ENCODE measurements at regions not wholly inside any gene's neighbourhood (a gene's known extent, or its start where the extent isn't known, plus 50 kb on each side); places are given as distances from the start of the nearest gene placed in this dataset.

- DNase-seq, result no peak
Measured at GRCh38 chr4:177574446-177574845, 132.2 kb upstream of the AGA start.

- DNase-seq, result no peak
Measured at GRCh38 chr4:177579649-177580048, 137.4 kb upstream of the AGA start.

GRCh38 chr4:177582992-177583391 lies 140.8 kb upstream of the AGA start:
- no peak for DNase-seq

GRCh38 chr4:177587989-177588388 lies 145.8 kb upstream of the AGA start:
- no peak for DNase-seq

GRCh38 chr4:177595386-177595785 lies 153.1 kb upstream of the AGA start:
- DNase-seq, result no peak

- no peak for DNase-seq
Measured at GRCh38 chr4:177596035-177596434, 153.8 kb upstream of the AGA start.

- DNase-seq, result no peak
Measured at GRCh38 chr4:177596991-177597390, 154.8 kb upstream of the AGA start.

GRCh38 chr4:177605252-177605651 lies 163.0 kb upstream of the AGA start:
- DNase-seq, result no peak

- no peak for DNase-seq
Measured at GRCh38 chr4:177607111-177607573, 164.9 kb upstream of the AGA start.

- DNase-seq, result no peak
Measured at GRCh38 chr4:177611974-177612664, 169.9 kb upstream of the AGA start.

- DNase-seq, result no peak
Measured at GRCh38 chr4:177612684-177613083, 170.4 kb upstream of the AGA start.

- no peak for DNase-seq
Measured at GRCh38 chr4:177632481-177632880, 190.2 kb upstream of the AGA start.

GRCh38 chr4:177638871-177639270 lies 196.6 kb upstream of the AGA start:
- no peak for DNase-seq

GRCh38 chr4:177640864-177641263 lies 198.6 kb upstream of the AGA start:
- DNase-seq, result no peak

GRCh38 chr4:177660223-177660622 lies 218.0 kb upstream of the AGA start:
- DNase-seq, result no peak

- peak; percentile 5 for DNase-seq
Measured at GRCh38 chr4:177667687-177668086, 225.4 kb upstream of the AGA start.

GRCh38 chr4:177671387-177671786 lies 229.2 kb upstream of the AGA start:
- no peak for DNase-seq

- no peak for DNase-seq
Measured at GRCh38 chr4:177671845-177672244, 229.6 kb upstream of the AGA start.

GRCh38 chr4:177673985-177674489 lies 231.8 kb upstream of the AGA start:
- no peak for DNase-seq

- DNase-seq, result no peak
Measured at GRCh38 chr4:177680308-177680707, 238.1 kb upstream of the AGA start.

GRCh38 chr4:177681902-177682301 lies 239.7 kb upstream of the AGA start:
- no peak for DNase-seq

GRCh38 chr4:177687117-177687516 lies 244.9 kb upstream of the AGA start:
- no peak for DNase-seq

- DNase-seq, result no peak
Measured at GRCh38 chr4:177692907-177693306, 250.7 kb upstream of the AGA start.

- DNase-seq, result no peak
Measured at GRCh38 chr4:177696438-177696966, 254.3 kb upstream of the AGA start.
